Kidney (tissue), 13 donors: ENCODE measurements at regions not wholly inside any gene's neighbourhood (a gene's known extent, or its start where the extent isn't known, plus 50 kb on each side); places are given as distances from the start of the nearest gene placed in this dataset.

Source experiments
- DNase-seq, 5 donors: peaks; one replicate each; pipeline ENCODE4 v3.0.0-alpha.2; 2013 to 2020
- FAIRE-seq: peaks from 2 replicates; lab custom pipeline; 2012; peaks lifted over from hg19 to GRCh38; lab: Jason Lieb, UNC
- H3K27ac ChIP-seq, 2 donors: one replicate each; pipeline ENCODE4 v1.7.0; 2013; ENCODE audit warnings: low read depth in 2 of 2, low read length in 2 of 2, inconsistent platforms in 1 of 2
- H3K27me3 ChIP-seq: one replicate; pipeline ENCODE4 v1.7.1; 2013; ENCODE audit warnings: low read length, inconsistent platforms; ENCODE audit not compliant: control insufficient read depth, insufficient read depth
- H3K36me3 ChIP-seq, 3 donors: one replicate each; pipeline versions ENCODE4 v1.7.0 to v1.7.1; 2013; ENCODE audit warnings: low read length in 3 of 3, control low read depth in 1 of 3, inconsistent platforms in 1 of 3; ENCODE audit not compliant: insufficient read depth in 3 of 3, control insufficient read depth in 2 of 3
- H3K4me1 ChIP-seq, 3 donors: one replicate each; pipeline versions ENCODE4 v1.7.0 to v1.7.1; 2013; ENCODE audit warnings: low read length in 3 of 3, inconsistent platforms in 1 of 3, low read depth in 1 of 3; ENCODE audit not compliant: control insufficient read depth in 2 of 3, insufficient read depth in 2 of 3
- H3K4me3 ChIP-seq, 3 donors: one replicate each; pipeline versions ENCODE4 v1.7.0 to v1.8.1; 2013; ENCODE audit warnings: low read length in 3 of 3, control low read depth in 1 of 3, inconsistent platforms in 1 of 3
- H3K9ac ChIP-seq, 3 donors: one replicate each; pipeline versions ENCODE4 v1.7.0 to v1.7.1; 2013; ENCODE audit warnings: low read length in 3 of 3, control low read depth in 1 of 3, inconsistent platforms in 1 of 3
- H3K9me3 ChIP-seq, 3 donors: one replicate each; pipeline versions ENCODE4 v1.7.0 to v1.7.1; 2013; ENCODE audit warnings: low read length in 3 of 3, control low read depth in 1 of 3, inconsistent platforms in 1 of 3; ENCODE audit not compliant: control insufficient read depth in 2 of 3, insufficient read depth in 1 of 3
- CTCF ChIP-seq: IDR thresholded peaks from 3 replicates; pipeline ENCODE4 v1.5.1; 2012; ENCODE audit warnings: mild to moderate bottlenecking, moderate library complexity, borderline replicate concordance; ENCODE audit not compliant: insufficient read depth; ENCODE audit errors: extremely low read depth
- intact Hi-C: fragments of 100-400 bp; cut with DNase I; formaldehyde crosslinking; loops from one replicate; pipeline ENCODE4 v1.11.1; 2022
- donor health status: control.
- donor health status: control.
- donor health status: control.
- donor health status: control.
- donor health status: control.
- donor health status: DM: yes; HTN: yes; CAD: no.
- donor health status: Normal renal cell carcinoma (clear cell type).

GRCh38 chr4:175125410-175126068, 207.4 kb downstream of the ADAM29 start:
- Histone ChIP-seq H3K27me3 (no peaks in the 10 kb centered on the region), H3K4me3 (no peak overlapping the region), H3K4me1 (no peaks in the 10 kb centered on the region), H3K27ac (no peak overlapping the region), H3K9ac (no peak overlapping the region), H3K9me3 (peaks cover 0 to 12% (median 0%) of the 10 kb centered on the region in 3 donors), H3K36me3 (no peaks in the 10 kb centered on the region)
- no peak for TF ChIP-seq CTCF
- no peak for FAIRE-seq
- DNase-seq, result no peak
- intact Hi-C loops, result no loop called here

- Histone ChIP-seq H3K9me3 (peaks cover 0 to 5% (median 0%) of the 10 kb centered on the region in 3 donors), H3K36me3 (no peaks in the 10 kb centered on the region), H3K27me3 (no peaks in the 10 kb centered on the region), H3K4me3 (no peak overlapping the region), H3K27ac (no peak overlapping the region), H3K9ac (no peak overlapping the region), H3K4me1 (no peaks in the 10 kb centered on the region)
- DNase-seq, result no peak
- no peak for FAIRE-seq
- no peak for TF ChIP-seq CTCF
- intact Hi-C loops, result no loop called here
These were observed 209.2 kb downstream of the ADAM29 start for GRCh38 chr4:175127314-175127713.

- no peaks in the 10 kb centered on the region for H3K9me3 ChIP-seq
- no peak overlapping the region for H3K27ac ChIP-seq
- DNase-seq (peak in 2 of 5 donors; percentile 2 to 9), FAIRE-seq (no peak)
- H3K9ac ChIP-seq, result no peak overlapping the region
- intact Hi-C loops, result no loop called here
- H3K27me3 ChIP-seq, result no peaks in the 10 kb centered on the region
- H3K4me3 ChIP-seq, result no peak overlapping the region
- no peaks in the 10 kb centered on the region for H3K36me3 ChIP-seq
- no peak for TF ChIP-seq CTCF
- no peaks in the 10 kb centered on the region for H3K4me1 ChIP-seq
These were observed 211.6 kb downstream of the ADAM29 start for GRCh38 chr4:175129797-175130196.

GRCh38 chr4:175139205-175139604, 221.0 kb downstream of the ADAM29 start:
- FAIRE-seq (no peak), DNase-seq (no peak)
- intact Hi-C loops, result no loop called here

More at GRCh38 chr4:175139205-175139604, 221.0 kb downstream of the ADAM29 start:
- Histone ChIP-seq H3K36me3 (no peaks in the 10 kb centered on the region), H3K4me1 (no peaks in the 10 kb centered on the region), H3K27ac (no peak overlapping the region), H3K27me3 (no peaks in the 10 kb centered on the region), H3K9me3 (no peaks in the 10 kb centered on the region), H3K9ac (no peak overlapping the region), H3K4me3 (no peak overlapping the region)
- no peak for TF ChIP-seq CTCF
